Type B pancreatic cell (in vitro differentiated cells): ENCODE measurements at regions not wholly inside any gene's neighbourhood (a gene's known extent, or its start where the extent isn't known, plus 50 kb on each side); places are given as distances from the start of the nearest gene placed in this dataset.

Experiments used
- DNase-seq: peaks from one replicate; pipeline ENCODE4 v3.0.0; 2021; ENCODE audit warnings: mixed read lengths; ENCODE audit not compliant: unreplicated experiment; ENCODE audit errors: extremely low spot score
- H3K27ac Mint-ChIP-seq: 2 replicates; pipeline ENCODE4 v1.8.0; 2021; ENCODE audit warnings: mild to moderate bottlenecking, mixed read lengths
- H3K27me3 Mint-ChIP-seq: 2 replicates; pipeline ENCODE4 v1.8.0; 2021; ENCODE audit warnings: mixed read lengths
- H3K36me3 Mint-ChIP-seq: 2 replicates; pipeline ENCODE4 v1.8.0; 2021; ENCODE audit warnings: mixed read lengths
- H3K4me1 Mint-ChIP-seq: one replicate; pipeline ENCODE4 v1.8.0; 2021; ENCODE audit warnings: mixed read lengths; ENCODE audit not compliant: unreplicated experiment
- H3K4me3 Mint-ChIP-seq: 2 replicates; pipeline ENCODE4 v1.8.0; 2021; ENCODE audit warnings: mild to moderate bottlenecking, mixed read lengths
- H3K9me3 Mint-ChIP-seq: 2 replicates; pipeline ENCODE4 v1.8.0; 2021; ENCODE audit warnings: mixed read lengths
- TF ChIP-seq, protein P1 (sequence below): fragments of 200-600 bp; sonication (generic); conservative IDR thresholded peaks from 2 replicates; pipeline ENCODE4 v1.5.0; 2021; ENCODE audit warnings: antibody characterized with exemption, mild to moderate bottlenecking

DNA sequence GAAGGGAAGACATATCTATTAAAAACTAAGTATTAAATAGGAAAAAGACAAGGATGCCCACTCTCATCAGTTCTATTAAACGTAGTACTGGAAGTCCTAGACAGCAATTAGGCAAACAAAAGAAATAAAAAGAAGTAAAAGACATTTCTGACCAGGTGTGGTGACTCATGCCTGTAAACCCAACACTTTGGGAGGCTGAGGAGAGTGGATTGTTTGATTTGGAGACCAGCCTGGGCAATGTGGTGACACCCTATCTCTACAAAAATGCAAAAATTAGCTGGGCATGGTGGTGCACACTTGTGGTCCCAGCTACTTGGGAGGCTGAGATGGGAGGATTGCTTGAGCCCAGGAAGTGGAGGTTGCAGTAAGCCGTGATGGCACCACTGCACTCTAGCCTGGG, 1071.8 kb downstream of the FAT4 start:
- DNase-seq = no peak
- peaks cover 4% of the 10 kb centered on the region for H3K9me3 Mint-ChIP-seq
- no peaks in the 10 kb centered on the region for H3K36me3 Mint-ChIP-seq
- H3K4me3 Mint-ChIP-seq = no peak overlapping the region
- TF ChIP-seq, protein P1, sequence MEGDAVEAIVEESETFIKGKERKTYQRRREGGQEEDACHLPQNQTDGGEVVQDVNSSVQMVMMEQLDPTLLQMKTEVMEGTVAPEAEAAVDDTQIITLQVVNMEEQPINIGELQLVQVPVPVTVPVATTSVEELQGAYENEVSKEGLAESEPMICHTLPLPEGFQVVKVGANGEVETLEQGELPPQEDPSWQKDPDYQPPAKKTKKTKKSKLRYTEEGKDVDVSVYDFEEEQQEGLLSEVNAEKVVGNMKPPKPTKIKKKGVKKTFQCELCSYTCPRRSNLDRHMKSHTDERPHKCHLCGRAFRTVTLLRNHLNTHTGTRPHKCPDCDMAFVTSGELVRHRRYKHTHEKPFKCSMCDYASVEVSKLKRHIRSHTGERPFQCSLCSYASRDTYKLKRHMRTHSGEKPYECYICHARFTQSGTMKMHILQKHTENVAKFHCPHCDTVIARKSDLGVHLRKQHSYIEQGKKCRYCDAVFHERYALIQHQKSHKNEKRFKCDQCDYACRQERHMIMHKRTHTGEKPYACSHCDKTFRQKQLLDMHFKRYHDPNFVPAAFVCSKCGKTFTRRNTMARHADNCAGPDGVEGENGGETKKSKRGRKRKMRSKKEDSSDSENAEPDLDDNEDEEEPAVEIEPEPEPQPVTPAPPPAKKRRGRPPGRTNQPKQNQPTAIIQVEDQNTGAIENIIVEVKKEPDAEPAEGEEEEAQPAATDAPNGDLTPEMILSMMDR = no peak
- H3K27ac Mint-ChIP-seq = no peak overlapping the region
- no peaks in the 10 kb centered on the region for H3K27me3 Mint-ChIP-seq
- no peaks in the 10 kb centered on the region for H3K4me1 Mint-ChIP-seq

DNA sequence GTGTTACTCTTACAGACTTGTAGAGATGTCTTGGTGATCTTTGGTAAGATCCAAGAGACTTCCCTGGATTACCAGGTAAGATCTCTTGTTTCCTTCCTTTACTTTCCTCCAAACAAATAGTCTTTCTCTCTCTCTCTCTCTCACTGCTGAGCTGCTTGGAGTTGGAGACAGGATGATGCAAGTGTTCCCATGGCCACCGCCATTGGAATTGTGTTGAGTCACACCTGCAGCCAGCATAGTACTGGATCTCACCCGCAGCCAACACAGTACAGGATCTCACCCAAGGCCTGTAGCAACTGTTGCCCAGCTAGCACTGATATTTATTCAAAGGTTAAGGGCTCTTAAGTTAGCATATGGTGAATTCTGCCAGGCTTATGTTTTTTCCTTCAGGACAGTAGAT, 1080.9 kb downstream of the FAT4 start:
- Mint-ChIP-seq H3K9me3 (no peaks in the 10 kb centered on the region), H3K27ac (no peak overlapping the region), H3K36me3 (no peaks in the 10 kb centered on the region), H3K27me3 (no peaks in the 10 kb centered on the region), H3K4me3 (no peak overlapping the region), H3K4me1 (no peaks in the 10 kb centered on the region)
- TF ChIP-seq, protein P1 = no peak
- DNase-seq = no peak

DNA sequence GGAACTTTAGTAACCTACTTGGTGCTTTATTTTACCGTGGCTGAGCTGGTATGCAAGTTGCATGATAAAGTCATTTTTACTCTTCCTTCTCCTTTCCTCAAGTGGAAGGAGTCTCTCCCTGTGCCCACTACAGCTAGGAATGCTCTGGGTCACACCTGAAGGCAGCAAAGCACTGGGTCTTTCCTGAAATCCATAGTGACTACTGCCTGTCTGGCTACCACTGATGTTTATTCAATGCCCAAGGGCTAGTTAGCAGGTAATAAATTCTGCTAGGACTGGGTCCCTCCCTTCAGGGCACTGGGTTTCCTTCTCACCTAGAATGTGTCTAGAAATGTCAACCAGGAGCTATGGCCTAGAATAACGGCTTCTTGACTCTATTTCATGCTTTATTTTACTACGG, 1081.4 kb downstream of the FAT4 start:
- no peaks in the 10 kb centered on the region for H3K9me3 Mint-ChIP-seq
- H3K4me1 Mint-ChIP-seq = no peaks in the 10 kb centered on the region
- H3K36me3 Mint-ChIP-seq = no peaks in the 10 kb centered on the region
- no peak overlapping the region for H3K4me3 Mint-ChIP-seq
- TF ChIP-seq, protein P1 = no peak
- no peaks in the 10 kb centered on the region for H3K27me3 Mint-ChIP-seq
- H3K27ac Mint-ChIP-seq = no peak overlapping the region
- DNase-seq = no peak

DNA sequence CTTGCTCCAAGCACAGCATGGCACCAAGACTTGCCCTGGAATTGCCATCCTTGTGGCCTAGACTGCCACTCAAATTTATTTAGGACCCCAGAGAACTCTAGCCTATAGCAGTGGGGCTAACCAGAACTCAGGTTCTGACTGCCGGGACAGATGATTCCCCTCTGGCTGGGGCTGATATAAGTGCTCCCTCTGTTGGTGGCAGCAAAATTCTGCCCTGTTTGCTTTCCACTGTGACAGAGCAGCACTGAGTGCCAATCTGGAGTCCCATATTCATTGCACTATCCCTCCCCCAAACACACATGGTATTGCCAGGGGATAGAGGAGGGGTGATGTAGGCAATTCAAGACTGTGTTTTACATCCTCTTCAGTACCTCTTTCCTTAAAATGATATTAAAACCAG, 1081.9 kb downstream of the FAT4 start:
- DNase-seq = no peak
- H3K4me1 Mint-ChIP-seq = no peaks in the 10 kb centered on the region
- no peak overlapping the region for H3K27ac Mint-ChIP-seq
- H3K36me3 Mint-ChIP-seq = no peaks in the 10 kb centered on the region
- TF ChIP-seq, protein P1 = no peak
- H3K4me3 Mint-ChIP-seq = no peak overlapping the region
- no peaks in the 10 kb centered on the region for H3K27me3 Mint-ChIP-seq
- no peaks in the 10 kb centered on the region for H3K9me3 Mint-ChIP-seq

DNA sequence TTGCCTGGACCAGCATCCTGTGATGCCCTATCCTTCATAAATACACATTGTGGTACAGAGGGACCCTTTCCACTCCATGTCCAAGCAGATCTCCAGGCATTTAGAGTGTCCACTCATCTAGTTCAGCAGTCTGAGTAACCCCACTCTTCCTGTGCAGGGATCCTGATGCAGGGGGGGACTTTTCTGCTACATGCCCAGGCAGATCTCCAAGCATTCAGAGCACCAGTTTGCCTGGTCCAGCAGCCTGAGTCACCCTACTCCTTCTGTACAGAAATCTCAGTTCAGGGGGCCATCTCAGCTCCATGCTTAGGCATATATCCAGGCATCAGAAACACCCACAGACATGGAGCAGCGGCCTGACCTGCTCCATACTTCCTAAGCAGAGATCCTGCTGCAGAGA, 1089.8 kb downstream of the FAT4 start:
- Mint-ChIP-seq H3K27me3 (no peaks in the 10 kb centered on the region), H3K27ac (no peak overlapping the region), H3K36me3 (no peaks in the 10 kb centered on the region), H3K4me3 (no peak overlapping the region), H3K4me1 (no peaks in the 10 kb centered on the region), H3K9me3 (no peaks in the 10 kb centered on the region)
- peak; percentile 40 for DNase-seq
- TF ChIP-seq, protein P1 = no peak

DNA sequence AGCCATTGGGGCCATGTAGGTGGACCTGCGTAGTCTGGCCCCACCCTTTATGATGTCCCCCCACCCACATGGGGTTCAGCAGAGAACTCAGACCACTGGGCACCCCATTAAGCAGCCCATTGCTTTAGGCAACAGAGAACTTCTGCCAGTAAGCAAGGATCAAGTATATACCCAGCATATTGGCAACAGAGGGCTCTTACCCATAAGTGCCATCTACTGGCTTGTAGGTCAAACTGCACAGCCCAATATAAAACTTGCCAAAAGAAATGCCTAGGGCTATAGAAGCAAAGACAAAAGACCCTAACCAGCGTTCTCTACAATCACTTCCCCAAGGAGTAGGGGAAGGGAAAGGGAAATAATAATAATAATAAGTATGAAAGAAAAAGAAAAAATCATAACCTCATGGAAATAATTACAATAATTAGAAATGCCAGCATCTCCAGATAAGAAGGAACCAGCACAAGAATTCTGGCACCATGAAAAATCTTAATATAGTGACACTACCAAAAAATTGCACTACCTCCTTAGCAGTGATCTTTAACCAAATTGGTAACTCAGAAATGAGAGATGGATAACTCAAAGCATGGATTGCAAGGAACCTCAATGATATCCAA, 1090.7 kb downstream of the FAT4 start:
- no peak for DNase-seq
- Mint-ChIP-seq H3K9me3 (no peaks in the 10 kb centered on the region), H3K4me1 (no peaks in the 10 kb centered on the region)

More for the DNA sequence above, 1090.7 kb downstream of the FAT4 start:
- H3K27ac Mint-ChIP-seq = no peak overlapping the region
- TF ChIP-seq, protein P1 = peak; percentile 64
- no peak overlapping the region for H3K4me3 Mint-ChIP-seq
- H3K27me3 Mint-ChIP-seq = no peaks in the 10 kb centered on the region
- H3K36me3 Mint-ChIP-seq = no peaks in the 10 kb centered on the region
